HEK293 (cell line): ENCODE measurements at regions not wholly inside any gene's neighbourhood (a gene's known extent, or its start where the extent isn't known, plus 50 kb on each side); places are given as distances from the start of the nearest gene placed in this dataset.

Experiments used
- SCRT2 ChIP-seq: fragments of 450-650 bp; formaldehyde crosslinking; IDR thresholded peaks from 2 replicates; pipeline ENCODE4 v1.5.1; 2016; ENCODE audit warnings: missing biosample characterization, missing genetic modification characterization
- ZBTB48 ChIP-seq: fragments of 450-650 bp; formaldehyde crosslinking; IDR thresholded peaks from 2 replicates; pipeline ENCODE4 v1.5.1; 2016; ENCODE audit warnings: missing biosample characterization, missing genetic modification characterization
- ZNF324 ChIP-seq: fragments of 450-650 bp; formaldehyde crosslinking; IDR thresholded peaks from 2 replicates; pipeline ENCODE4 v1.5.1; 2016; ENCODE audit warnings: missing biosample characterization, missing genetic modification characterization
- ZNF416 ChIP-seq: fragments of 450-650 bp; formaldehyde crosslinking; IDR thresholded peaks from 2 replicates; pipeline ENCODE4 v1.5.1; 2016; ENCODE audit warnings: missing biosample characterization, missing genetic modification characterization
- ZNF777 ChIP-seq: fragments of 450-650 bp; formaldehyde crosslinking; IDR thresholded peaks from 2 replicates; pipeline ENCODE4 v1.5.1; 2017; ENCODE audit warnings: missing biosample characterization, missing genetic modification characterization, borderline replicate concordance
- ZNF785 ChIP-seq: fragments of 450-650 bp; formaldehyde crosslinking; IDR thresholded peaks from 2 replicates; pipeline ENCODE4 v1.5.1; 2016; ENCODE audit warnings: missing biosample characterization, missing genetic modification characterization
- ZNF792 ChIP-seq: fragments of 450-650 bp; formaldehyde crosslinking; IDR thresholded peaks from 2 replicates; pipeline ENCODE4 v1.5.1; 2016; ENCODE audit warnings: missing biosample characterization, missing genetic modification characterization
- TF ChIP-seq, protein P1 (sequence below): fragments of 450-650 bp; formaldehyde crosslinking; IDR thresholded peaks from 2 replicates; pipeline ENCODE4 v1.5.1; 2016; ENCODE audit warnings: missing biosample characterization, missing genetic modification characterization
- TF ChIP-seq, protein P2 (sequence below): fragments of 450-650 bp; formaldehyde crosslinking; IDR thresholded peaks from 2 replicates; pipeline ENCODE4 v1.5.1; 2017; ENCODE audit warnings: missing biosample characterization, missing genetic modification characterization
- TF ChIP-seq, protein P3 (sequence below): fragments of 450-650 bp; formaldehyde crosslinking; IDR thresholded peaks from 2 replicates; pipeline ENCODE4 v1.5.1; 2016; ENCODE audit warnings: missing biosample characterization, missing genetic modification characterization
- TF ChIP-seq, protein P4 (sequence below): fragments of 450-650 bp; formaldehyde crosslinking; IDR thresholded peaks from 2 replicates; pipeline ENCODE4 v1.5.1; 2016; ENCODE audit warnings: missing biosample characterization, missing genetic modification characterization, low read depth

DNA sequence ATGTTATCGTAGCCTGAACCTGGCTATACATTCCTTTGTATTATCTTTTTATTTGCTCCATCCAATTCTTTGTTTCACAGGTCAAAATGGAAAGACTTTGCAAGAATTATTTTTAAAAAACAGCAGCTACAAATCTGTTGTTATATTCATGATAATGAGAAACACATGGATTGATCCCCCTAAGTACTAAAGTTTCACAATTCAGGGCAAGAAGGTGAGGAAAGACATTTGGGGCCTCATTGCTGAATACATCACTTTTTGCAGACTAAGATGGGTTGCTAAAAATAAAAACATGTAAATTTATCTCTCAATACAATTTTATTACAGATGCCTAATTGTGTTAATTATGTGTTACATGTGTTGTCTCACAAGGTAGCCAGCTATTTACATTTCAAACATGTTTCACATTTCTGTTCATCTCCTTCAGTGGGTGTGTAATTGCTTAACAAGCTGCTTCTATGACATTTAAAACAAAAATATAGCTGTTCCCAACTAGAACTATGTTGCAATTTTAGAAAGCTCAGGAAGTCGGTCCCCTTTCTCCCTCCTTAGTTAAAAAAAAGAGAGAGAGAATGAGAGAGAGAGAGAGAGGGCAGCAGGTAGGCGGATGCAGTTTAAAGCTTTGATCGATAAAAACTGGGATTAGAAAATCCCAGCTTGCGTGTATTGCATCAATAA is 606.3 kb upstream of the FZD8 start:
- TF ChIP-seq ZNF324 (no peak), ZNF777 (tag by site-specific recombination) (no peak), SCRT2 (tag by site-specific recombination) (no peak), ZNF416 (tag by site-specific recombination) (no peak), ZNF785 (no peak), ZBTB48 (tag by site-specific recombination) (no peak), ZNF792 (tag by site-specific recombination) (no peak)
- TF ChIP-seq, protein P1, sequence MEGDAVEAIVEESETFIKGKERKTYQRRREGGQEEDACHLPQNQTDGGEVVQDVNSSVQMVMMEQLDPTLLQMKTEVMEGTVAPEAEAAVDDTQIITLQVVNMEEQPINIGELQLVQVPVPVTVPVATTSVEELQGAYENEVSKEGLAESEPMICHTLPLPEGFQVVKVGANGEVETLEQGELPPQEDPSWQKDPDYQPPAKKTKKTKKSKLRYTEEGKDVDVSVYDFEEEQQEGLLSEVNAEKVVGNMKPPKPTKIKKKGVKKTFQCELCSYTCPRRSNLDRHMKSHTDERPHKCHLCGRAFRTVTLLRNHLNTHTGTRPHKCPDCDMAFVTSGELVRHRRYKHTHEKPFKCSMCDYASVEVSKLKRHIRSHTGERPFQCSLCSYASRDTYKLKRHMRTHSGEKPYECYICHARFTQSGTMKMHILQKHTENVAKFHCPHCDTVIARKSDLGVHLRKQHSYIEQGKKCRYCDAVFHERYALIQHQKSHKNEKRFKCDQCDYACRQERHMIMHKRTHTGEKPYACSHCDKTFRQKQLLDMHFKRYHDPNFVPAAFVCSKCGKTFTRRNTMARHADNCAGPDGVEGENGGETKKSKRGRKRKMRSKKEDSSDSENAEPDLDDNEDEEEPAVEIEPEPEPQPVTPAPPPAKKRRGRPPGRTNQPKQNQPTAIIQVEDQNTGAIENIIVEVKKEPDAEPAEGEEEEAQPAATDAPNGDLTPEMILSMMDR (tag by site-specific recombination) = no peak
- TF ChIP-seq, protein P2, sequence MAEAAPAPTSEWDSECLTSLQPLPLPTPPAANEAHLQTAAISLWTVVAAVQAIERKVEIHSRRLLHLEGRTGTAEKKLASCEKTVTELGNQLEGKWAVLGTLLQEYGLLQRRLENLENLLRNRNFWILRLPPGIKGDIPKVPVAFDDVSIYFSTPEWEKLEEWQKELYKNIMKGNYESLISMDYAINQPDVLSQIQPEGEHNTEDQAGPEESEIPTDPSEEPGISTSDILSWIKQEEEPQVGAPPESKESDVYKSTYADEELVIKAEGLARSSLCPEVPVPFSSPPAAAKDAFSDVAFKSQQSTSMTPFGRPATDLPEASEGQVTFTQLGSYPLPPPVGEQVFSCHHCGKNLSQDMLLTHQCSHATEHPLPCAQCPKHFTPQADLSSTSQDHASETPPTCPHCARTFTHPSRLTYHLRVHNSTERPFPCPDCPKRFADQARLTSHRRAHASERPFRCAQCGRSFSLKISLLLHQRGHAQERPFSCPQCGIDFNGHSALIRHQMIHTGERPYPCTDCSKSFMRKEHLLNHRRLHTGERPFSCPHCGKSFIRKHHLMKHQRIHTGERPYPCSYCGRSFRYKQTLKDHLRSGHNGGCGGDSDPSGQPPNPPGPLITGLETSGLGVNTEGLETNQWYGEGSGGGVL (tag by site-specific recombination) = no peak
- TF ChIP-seq, protein P3, sequence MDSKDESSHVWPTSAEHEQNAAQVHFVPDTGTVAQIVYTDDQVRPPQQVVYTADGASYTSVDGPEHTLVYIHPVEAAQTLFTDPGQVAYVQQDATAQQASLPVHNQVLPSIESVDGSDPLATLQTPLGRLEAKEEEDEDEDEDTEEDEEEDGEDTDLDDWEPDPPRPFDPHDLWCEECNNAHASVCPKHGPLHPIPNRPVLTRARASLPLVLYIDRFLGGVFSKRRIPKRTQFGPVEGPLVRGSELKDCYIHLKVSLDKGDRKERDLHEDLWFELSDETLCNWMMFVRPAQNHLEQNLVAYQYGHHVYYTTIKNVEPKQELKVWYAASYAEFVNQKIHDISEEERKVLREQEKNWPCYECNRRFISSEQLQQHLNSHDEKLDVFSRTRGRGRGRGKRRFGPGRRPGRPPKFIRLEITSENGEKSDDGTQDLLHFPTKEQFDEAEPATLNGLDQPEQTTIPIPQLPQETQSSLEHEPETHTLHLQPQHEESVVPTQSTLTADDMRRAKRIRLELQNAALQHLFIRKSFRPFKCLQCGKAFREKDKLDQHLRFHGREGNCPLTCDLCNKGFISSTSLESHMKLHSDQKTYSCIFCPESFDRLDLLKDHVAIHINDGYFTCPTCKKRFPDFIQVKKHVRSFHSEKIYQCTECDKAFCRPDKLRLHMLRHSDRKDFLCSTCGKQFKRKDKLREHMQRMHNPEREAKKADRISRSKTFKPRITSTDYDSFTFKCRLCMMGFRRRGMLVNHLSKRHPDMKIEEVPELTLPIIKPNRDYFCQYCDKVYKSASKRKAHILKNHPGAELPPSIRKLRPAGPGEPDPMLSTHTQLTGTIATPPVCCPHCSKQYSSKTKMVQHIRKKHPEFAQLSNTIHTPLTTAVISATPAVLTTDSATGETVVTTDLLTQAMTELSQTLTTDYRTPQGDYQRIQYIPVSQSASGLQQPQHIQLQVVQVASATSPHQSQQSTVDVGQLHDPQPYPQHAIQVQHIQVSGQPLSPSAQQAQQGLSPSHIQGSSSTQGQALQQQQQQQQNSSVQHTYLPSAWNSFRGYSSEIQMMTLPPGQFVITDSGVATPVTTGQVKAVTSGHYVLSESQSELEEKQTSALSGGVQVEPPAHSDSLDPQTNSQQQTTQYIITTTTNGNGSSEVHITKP = no peak
- TF ChIP-seq, protein P4, sequence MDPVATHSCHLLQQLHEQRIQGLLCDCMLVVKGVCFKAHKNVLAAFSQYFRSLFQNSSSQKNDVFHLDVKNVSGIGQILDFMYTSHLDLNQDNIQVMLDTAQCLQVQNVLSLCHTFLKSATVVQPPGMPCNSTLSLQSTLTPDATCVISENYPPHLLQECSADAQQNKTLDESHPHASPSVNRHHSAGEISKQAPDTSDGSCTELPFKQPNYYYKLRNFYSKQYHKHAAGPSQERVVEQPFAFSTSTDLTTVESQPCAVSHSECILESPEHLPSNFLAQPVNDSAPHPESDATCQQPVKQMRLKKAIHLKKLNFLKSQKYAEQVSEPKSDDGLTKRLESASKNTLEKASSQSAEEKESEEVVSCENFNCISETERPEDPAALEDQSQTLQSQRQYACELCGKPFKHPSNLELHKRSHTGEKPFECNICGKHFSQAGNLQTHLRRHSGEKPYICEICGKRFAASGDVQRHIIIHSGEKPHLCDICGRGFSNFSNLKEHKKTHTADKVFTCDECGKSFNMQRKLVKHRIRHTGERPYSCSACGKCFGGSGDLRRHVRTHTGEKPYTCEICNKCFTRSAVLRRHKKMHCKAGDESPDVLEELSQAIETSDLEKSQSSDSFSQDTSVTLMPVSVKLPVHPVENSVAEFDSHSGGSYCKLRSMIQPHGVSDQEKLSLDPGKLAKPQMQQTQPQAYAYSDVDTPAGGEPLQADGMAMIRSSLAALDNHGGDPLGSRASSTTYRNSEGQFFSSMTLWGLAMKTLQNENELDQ (tag by site-specific recombination) = no peak
